Keratinocyte (primary cell): ENCODE measurements at regions not wholly inside any gene's neighbourhood (a gene's known extent, or its start where the extent isn't known, plus 50 kb on each side); places are given as distances from the start of the nearest gene placed in this dataset.

Source experiments
- DNase-seq: peaks from one replicate; pipeline ENCODE4 v3.0.0-alpha.2; 2011; ENCODE audit warnings: low read depth, missing footprints, low spot score
- FAIRE-seq: peaks from 2 replicates; lab custom pipeline; 2011; peaks lifted over from hg19 to GRCh38; lab: Jason Lieb, UNC
- H2AFZ ChIP-seq: 2 replicates; pipeline ENCODE4 v1.6.0; 2012; ENCODE audit warnings: low read length, control low read depth, inconsistent platforms; ENCODE audit not compliant: control insufficient read depth
- H3K27ac ChIP-seq: 2 replicates; pipeline ENCODE4 v1.5.1; 2011; ENCODE audit warnings: low read length; ENCODE audit not compliant: control insufficient read depth, insufficient read depth
- H3K27me3 ChIP-seq: 3 replicates; pipeline ENCODE4 v1.6.0; 2011; ENCODE audit warnings: low read length; ENCODE audit not compliant: control insufficient read depth, insufficient read depth; ENCODE audit errors: extremely low read depth
- H3K36me3 ChIP-seq, 2 experiments: 2 replicates in 1 of 2; 3 replicates in 1 of 2; pipeline ENCODE4 v1.5.1; 2011; ENCODE audit warnings: low read length in 2 of 2, mild to moderate bottlenecking in 1 of 2; ENCODE audit not compliant: control insufficient read depth in 2 of 2, insufficient read depth in 2 of 2; ENCODE audit errors: extremely low read depth in 1 of 2
- H3K4me1 ChIP-seq: 3 replicates; pipeline ENCODE4 v1.5.1; 2011; ENCODE audit warnings: low read length; ENCODE audit not compliant: control insufficient read depth, insufficient read depth; ENCODE audit errors: extremely low read depth
- H3K4me2 ChIP-seq: 3 replicates; pipeline ENCODE4 v1.6.0; 2011; ENCODE audit warnings: low read depth, low read length; ENCODE audit not compliant: control insufficient read depth, insufficient read depth; ENCODE audit errors: extremely low read depth
- H3K4me3 ChIP-seq, 3 experiments: fragments of 200-600 bp in 1 of 3; sonication (generic) in 1 of 3; 2 replicates in 2 of 3; 3 replicates in 1 of 3; pipeline ENCODE4 v1.5.1; 2011 to 2016; ENCODE audit warnings: low read length in 3 of 3, mild to moderate bottlenecking in 3 of 3, control low read depth in 2 of 3, inconsistent platforms in 1 of 3, low read depth in 1 of 3, mixed read lengths in 1 of 3, mixed run types in 1 of 3, moderate library complexity in 1 of 3; ENCODE audit not compliant: control insufficient read depth in 2 of 3, insufficient read depth in 2 of 3; ENCODE audit errors: extremely low read depth in 1 of 3
- H3K79me2 ChIP-seq: 2 replicates; pipeline ENCODE4 v1.6.0; 2012; ENCODE audit warnings: low read length; ENCODE audit not compliant: control insufficient read depth, insufficient read depth
- H3K9ac ChIP-seq: 3 replicates; pipeline ENCODE4 v1.6.0; 2011; ENCODE audit warnings: low read length; ENCODE audit not compliant: control insufficient read depth, insufficient read depth; ENCODE audit errors: extremely low read depth
- H3K9me1 ChIP-seq: 3 replicates; pipeline ENCODE4 v1.6.0; 2011; ENCODE audit warnings: low read length; ENCODE audit not compliant: control insufficient read depth, insufficient read depth; ENCODE audit errors: extremely low read depth
- H3K9me3 ChIP-seq: 2 replicates; pipeline ENCODE4 v1.5.1; 2012; ENCODE audit warnings: low read depth, low read length; ENCODE audit not compliant: control insufficient read depth
- H4K20me1 ChIP-seq: 3 replicates; pipeline ENCODE4 v1.6.0; 2011; ENCODE audit warnings: low read length; ENCODE audit not compliant: control insufficient read depth, insufficient read depth; ENCODE audit errors: extremely low read depth
- CTCF ChIP-seq, 3 experiments: IDR thresholded peaks in 1 of 3; conservative IDR thresholded peaks in 1 of 3; optimal IDR thresholded peaks in 1 of 3; 2 replicates in 2 of 3; 3 replicates in 1 of 3; pipeline versions ENCODE3 to v1.5.1; 2011; ENCODE audit warnings: low read length in 3 of 3, mild to moderate bottlenecking in 3 of 3, moderate library complexity in 2 of 3, control low read depth in 1 of 3, inconsistent platforms in 1 of 3; ENCODE audit not compliant: insufficient read depth in 2 of 3; ENCODE audit errors: extremely low read depth in 1 of 3
- EZH2 ChIP-seq: IDR thresholded peaks from one replicate; pipeline ENCODE4 v1.6.1; 2012; ENCODE audit warnings: inconsistent platforms, mild to moderate bottlenecking, low read length, moderate library complexity
- dilution Hi-C: fragments of 300-500 bp; cut with MboI; formaldehyde crosslinking; loops from one replicate; pipeline ENCODE4 v1.7.0; 2020; ENCODE audit warnings: low sequenced_read_pairs; ENCODE audit not compliant: extremely low pct_ligation_motif_present
- small RNA-seq, 3 experiments: library from RNA; depleted of rRNA; stranded (forward); fragments of <200 nt; gene quantifications; one replicate each; pipeline ENCODE3, GENCODE V24; 2012; ENCODE audit warnings: low read depth in 3 of 3, low replicate concordance in 1 of 3; ENCODE audit not compliant: insufficient read length in 3 of 3

GRCh38 chr6:81802356-81802755 is 49.9 kb upstream of the TENT5A start:
- Histone ChIP-seq H3K79me2 (no peaks in the 10 kb centered on the region), H3K4me1 (no peaks in the 10 kb centered on the region), H3K9me1 (no peaks in the 10 kb centered on the region), H4K20me1 (no peaks in the 10 kb centered on the region), H3K4me3 (no peak overlapping the region), H3K9ac (no peak overlapping the region), H3K36me3 (no peaks in the 10 kb centered on the region), H3K27ac (no peak overlapping the region), H3K9me3 (no peaks in the 10 kb centered on the region), H3K4me2 (no peak overlapping the region), H3K27me3 (no peaks in the 10 kb centered on the region), H2AFZ (no peak overlapping the region)
- dilution Hi-C loops = no loop called here
- TF ChIP-seq CTCF (optimal IDR thresholded peaks at IDR 0.05 in 1 of 3, IDR thresholded peaks at IDR 0.05 in 1 of 3, conservative IDR thresholded peaks at IDR 0.05 in 1 of 3; ENCODE audit: extremely low read depth in 1 of 3, insufficient read depth in 2 of 3, low read length in 3 of 3) = no peak
- TF ChIP-seq EZH2 = no peak
- no peak for FAIRE-seq
- no peak for DNase-seq

Small RNA genes in the stretch of these regions (small RNA-seq; reads per million reads assigned to genes)
- 0 reads per million in 3 experiments for gene AL360157.1
